GOT3 (cell line): ENCODE measurements at regions not wholly inside any gene's neighbourhood (a gene's known extent, or its start where the extent isn't known, plus 50 kb on each side); places are given as distances from the start of the nearest gene placed in this dataset.
"Not testable (repeated sequence)": the region's sequence is repeated elsewhere in the genome, so short reads cannot be mapped to it uniquely, and the experiment has no call there.

Experiments
- DNase-seq: peaks from one replicate; lab custom pipeline; 2025; ENCODE audit warnings: mixed read lengths; lab: John Stamatoyannopoulos, UW

DNA sequence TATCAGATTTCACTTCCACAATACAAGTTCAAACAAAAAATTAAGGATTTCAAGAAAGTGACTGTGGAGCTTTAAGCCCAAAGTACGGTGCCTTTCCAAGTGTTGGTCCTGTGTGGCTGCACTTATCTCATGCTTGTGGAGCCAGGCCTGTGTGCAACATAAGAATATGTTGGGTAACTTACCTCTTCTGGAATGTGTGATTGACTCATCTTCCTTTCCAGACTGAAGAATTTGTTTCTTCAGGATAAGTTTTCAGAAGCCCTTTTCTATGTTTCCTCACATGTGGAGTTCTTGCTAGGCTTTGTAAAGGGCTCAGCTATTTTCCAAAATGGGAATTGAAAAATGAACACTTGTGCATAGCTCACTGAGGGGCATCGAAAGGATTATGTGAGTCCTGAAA is 485.1 kb upstream of the PAPPA start:
- no peak for DNase-seq

DNA sequence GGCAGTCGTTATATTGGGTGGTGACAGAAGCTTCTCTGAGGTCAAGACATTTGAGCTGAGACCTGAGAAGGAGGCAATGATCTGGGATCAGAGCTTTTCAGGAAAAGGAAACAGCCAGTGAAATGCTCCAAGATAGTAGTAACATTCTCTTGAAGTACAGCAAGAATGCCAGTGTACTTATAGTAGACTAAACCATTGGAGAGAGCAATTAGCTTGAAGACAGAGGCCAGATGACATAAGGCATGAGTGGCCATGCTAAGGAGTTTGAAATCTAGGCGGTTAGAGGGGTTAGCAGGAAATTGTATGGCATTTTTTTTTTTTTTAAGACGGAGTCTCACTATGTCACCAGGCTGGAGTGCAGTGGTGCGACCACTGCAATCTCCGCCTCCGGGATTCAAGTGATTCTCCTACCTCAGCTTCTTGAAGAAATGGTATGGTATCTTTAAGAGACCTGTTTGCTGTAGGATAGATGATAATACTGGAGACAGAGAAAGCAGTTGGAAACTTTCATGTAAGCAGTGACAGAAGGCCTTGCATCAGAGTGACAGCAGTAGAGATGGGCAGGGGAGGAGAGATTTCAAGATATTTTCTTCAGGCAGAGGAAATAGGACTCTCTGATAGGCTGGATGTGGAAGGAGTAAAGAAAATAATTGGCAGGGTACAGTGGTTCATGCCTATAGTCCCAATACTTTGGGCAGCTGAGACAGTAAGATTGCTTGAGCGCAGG is 482.2 kb upstream of the PAPPA start:
- no peak for DNase-seq

DNA sequence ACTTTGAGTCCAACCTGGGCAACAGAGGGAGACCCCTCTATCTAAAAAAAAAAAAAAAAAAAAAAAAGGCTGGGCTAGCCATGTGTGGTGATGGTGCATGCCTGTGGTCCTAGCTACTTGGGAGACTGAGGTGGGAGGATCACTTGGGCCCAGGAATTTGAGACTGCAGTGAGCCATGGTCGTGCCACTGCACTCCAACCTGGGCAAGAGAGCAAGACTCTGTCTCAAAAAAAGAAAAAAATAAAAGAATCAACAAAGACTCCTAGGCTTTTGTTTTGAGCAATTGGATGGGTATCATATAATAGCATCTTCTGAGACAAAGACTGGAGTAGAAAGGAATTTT is 481.7 kb upstream of the PAPPA start:
- DNase-seq, result no peak

DNA sequence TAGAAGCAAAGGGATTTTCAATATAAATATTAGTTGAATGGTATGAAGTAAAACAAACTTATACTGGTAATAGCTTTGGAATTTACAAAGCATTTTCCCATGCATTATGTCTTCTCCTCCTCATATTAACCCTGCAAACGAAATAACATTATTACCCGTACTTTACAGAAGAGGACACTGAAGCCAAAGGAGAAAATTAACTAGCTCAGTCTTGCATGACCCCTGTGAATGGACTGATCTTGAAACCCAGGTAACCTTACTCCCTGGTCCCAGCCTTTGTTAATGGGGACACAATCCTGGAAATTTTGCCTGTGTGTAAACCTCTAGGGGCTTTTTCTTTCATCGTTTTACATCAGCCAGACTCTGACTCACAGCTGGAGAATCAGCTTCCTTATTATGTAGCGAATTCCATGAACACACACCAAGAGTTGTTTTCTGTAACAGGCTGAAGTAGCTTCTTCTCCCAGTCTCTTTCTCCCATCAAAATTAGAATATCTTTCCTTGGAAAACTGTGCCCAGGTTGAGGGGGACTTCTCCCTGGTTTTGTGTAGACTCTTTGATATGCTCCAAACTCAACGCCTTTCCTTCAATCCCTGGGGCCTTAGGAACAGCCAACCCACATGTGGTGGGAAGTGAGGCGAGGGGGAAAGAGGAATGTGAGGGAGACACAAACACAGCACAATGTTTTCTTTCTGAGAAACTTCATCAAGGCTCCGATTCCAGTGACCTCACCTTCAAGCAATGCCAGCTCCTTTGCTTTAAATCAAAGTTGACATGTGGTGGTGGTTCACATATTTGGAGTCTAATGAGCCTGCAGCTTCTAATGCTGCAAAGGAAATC is 480.9 kb upstream of the PAPPA start:
- DNase-seq, result no peak

DNA sequence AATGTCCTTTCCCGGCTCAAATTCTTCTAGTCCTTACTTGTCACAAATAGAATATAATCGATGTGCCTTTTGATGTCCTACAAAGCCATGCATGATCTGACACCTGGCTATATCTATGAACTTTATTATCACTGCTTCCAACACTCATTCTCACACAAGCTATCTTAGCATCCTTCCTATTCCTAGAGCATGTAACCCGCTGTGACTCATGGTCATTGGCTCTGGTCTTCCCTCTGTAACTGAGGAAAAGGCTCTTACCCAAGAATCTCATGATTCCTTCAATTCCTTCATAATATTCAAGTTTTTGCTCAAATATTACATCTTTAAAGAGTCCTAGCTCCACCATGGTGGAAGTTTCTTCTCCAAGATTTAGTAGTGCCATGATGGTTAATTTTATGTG is 480.0 kb upstream of the PAPPA start:
- no peak for DNase-seq

DNA sequence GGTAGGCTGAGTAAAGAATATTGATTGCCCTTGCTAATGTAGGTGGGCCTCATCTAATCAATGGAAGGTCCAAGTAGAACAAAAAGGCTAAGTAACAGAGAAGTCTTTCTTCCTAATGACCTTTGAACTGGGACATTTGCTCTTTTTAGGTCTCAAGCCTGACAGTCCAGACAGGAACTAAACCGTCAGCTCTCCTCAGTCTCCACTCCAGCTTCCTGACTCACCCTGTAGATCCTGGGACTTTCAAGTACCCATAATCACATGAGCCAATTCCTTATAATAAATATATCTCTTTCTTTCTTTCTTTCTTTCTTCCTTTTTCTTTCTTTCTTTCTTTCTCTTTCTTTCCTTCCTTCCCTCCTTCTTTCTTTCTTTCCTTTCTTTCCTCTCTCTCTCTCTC is 479.5 kb upstream of the PAPPA start:
- no peak for DNase-seq

DNA sequence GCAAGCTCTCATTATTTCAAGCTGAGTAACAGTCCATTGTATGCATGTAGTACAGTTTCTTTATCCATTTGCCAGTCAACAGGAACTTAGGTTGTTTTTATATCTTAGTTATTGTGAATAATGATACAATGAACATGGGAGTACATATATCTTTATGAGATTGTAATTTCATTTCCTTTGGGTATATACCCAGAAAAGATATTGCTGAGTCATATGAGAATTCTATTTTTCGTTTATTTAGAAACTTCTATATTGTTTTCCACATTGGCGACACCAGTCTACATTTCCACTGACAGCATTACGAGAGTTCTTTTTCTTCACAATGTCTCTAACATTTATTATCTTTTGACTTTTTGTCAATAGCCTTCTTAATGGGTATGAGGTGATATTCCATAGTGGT is 477.8 kb upstream of the PAPPA start:
- DNase-seq, result no peak

DNA sequence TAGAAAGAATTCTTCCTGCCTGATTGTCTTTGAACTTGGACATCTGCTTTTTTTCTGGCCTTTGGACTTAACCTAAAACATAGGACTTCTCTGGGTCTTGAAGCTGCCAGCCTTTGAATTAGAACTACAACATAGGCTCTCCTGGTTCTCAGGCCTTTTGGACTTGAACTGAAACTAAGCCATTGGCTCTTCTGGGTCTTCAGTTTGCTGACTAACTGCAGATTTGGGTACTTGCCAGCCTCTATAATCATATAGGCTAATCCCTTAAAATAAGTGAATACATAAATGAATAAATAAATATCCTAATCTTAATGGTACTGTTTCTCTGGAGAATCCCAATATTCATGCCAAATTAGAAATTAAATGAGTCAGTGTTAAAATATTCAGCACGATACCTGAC is 473.4 kb upstream of the PAPPA start:
- DNase-seq, result no peak

DNA sequence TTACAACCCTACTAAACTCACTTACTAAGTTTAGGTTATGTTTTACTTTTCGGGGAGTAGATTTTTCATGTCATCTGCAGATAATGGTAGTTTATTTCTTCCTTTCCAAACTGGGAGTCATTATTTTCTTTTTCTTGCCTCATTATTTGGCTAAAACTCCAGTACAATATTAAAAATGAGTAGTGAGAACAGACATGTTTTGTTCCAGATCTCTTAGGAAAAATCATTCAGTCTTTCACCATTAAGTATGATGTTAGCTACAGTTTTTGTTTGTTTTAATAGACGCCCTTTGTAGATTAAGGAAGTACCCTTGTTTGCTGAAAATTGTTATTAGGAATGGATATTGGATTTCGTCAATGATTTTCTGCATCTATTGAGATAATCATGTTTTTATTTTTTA is 472.0 kb upstream of the PAPPA start:
- no peak for DNase-seq

DNA sequence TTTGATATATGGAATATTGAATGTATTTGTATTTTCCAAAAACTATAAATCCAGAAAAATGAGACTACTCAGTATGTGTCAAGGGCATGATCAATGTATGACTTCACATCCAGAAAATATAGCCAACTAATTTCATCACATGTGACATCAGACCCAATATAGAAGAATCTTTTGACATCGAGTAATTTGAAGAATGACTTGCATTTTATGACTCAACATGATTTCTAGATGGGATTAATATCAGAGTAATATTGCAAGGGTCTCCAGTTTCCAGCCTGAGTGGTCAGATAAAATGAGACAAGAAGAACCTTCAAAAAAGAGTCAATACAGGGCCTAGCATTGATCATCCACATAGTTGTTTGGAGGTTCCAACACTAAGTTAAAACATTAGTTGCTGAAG is 467.5 kb upstream of the PAPPA start:
- no peak for DNase-seq

DNA sequence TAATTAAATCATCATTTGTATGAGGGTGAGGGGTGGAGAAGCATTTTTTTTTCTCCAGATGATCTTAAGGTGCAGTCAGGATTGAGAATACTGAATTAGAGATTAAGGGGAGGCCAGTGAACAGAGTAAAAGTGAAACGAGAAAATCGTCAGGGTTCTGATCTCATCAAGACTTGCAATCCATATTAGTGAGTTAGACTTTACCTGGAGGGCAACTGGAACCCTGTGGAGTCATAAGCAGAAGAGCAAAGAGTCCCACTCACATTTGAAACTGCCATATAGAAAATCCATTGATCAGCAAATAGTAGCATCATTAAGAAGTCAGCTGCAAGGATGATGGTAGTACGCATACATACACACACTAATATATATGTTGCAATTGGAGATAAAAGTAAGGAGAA is 466.2 kb upstream of the PAPPA start:
- no peak for DNase-seq

DNA sequence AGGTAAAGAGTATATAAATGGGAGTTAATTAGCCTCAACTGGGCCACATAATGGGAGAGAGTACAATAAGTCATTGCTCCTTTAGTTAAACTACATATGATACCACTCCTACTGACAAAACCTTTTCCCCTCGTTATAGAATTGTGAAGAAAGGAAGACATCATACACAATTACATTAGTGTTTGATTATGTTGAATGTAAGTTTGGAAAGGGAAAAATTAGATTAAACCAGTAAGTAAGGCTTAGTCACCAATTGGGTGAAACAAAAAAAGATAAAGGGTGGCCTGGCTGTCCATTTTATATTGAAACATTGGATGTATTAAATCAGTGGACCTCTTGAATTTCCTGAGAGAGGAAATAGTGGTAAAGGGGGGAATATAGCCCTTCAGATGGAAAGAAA is 464.3 kb upstream of the PAPPA start:
- no peak for DNase-seq

DNA sequence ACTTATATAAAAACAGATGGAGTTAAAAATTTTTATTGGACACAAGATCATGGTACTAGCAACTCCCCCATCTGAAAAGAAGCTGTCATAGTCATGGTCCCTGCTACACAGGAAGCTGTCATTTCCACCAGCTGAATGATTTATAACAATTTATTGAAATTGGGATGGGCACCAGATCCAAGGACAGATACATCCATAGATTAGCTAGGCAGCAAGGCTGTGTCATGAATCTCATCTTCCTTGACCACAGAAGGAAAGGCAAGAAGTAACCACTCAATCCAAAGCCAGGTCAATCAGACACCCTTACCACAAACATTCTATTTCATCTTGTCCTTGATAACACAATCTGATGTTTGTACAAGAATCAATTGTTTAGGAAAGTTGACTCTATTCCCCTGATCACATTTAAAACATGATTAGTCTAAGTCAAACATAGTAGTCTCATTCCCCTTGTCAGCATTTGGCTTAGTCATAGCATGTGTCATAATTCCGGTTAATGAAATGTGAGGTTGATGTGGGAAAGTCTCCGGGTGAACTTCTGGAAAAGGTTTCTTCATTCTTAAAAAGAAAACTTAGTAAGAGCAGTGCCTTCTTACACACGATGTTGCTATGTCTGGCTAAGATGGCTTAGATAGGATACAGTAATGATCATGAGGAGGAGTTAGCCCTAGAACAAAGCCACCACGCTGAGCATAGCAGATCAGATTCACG is 462.6 kb upstream of the PAPPA start:
- DNase-seq, result peak; percentile 3

DNA sequence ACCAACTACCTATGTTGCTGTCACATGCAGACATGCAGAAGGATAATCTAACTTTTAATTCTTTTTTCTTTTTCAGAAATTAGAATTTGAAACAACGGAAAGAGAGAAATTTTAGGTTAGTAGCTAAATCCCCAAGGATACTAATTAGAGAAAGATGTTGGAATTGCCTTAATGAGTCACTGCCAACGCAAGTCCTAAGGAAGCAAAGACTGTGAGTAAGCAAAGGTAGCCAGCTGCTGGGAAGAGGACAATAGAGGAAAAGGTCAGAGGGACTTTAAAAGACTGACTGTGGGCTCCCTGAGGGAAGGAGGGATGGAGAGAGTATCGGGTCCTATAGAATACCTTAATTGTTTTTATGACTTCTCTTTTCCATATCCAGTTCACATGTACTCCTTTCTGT is 461.9 kb upstream of the PAPPA start:
- DNase-seq, result no peak

DNA sequence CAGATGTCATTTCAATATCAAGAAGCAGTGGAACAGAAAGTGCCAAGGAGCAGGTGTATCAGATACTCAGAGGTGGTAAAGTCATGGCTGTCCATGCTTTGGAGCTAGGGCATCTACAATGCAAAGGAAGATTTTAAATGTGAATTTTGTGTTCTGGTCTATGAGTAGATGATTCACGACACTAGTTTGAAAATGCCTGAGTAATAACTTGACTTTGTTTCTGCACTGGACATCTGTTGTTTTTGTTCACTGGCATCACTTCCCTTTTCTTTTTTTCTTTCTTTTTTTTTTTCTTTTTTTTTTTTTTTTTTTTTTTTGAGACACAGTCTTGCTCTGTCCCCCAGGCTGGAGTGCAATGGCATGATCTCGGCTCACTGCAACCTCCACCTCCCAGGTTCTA is 460.7 kb upstream of the PAPPA start:
- not testable (repeated sequence) for DNase-seq

DNA sequence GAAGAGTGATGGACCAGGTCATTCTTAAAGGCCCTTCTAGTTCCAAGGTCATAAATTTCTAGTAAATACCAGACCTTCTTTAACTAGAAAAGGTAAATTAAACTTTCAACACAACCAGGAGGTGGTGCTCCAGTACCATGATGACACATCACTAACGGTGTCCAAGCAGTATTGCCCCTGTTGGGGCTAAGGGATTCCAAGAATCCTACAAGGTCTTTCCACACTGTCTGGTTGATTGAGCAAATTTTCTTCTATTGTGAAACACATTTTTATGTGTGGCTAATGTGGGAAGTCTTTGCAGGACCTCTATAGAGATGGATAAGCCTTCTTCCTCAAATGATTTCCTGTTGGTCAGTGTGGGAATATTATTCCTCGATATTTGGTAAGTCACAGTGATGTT is 459.6 kb upstream of the PAPPA start:
- no peak for DNase-seq

DNA sequence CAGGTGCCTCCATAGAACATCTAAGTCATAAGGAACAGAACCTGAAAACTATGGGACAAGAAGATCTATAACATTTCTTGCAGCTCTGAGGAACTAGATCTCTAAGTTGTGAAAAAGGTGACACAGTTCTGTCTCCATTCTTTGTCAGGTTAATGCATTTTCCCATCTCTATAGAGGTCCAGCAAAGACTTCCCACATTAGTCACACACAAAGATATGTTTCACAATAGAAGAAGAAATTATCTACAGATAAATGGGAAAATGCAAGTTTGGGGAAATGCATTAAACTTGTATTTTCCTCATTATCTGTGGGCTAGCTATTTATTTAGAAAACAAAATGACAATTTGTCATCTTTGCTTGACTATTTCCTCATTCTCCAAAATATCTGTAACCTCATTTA is 458.6 kb upstream of the PAPPA start:
- DNase-seq, result no peak

DNA sequence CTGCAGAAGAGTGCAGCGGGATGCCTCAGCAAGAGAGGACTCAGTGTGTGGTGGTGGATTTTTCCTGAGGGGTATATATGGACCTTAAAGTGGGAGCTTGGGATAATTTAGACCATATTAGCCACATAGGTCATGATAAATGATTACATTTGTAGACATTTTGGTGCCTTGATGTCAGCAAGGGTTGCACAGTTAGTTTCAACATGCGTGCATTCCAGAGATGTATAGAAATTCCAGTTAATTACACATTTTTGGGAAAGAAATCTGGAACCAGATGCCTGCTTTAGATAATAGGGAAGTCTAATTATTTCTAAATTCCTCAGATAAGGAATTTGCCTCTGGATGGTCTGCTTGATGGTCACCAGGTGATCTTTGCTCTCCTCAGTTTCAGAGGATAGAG is 440.6 kb upstream of the PAPPA start:
- DNase-seq, result no peak

DNA sequence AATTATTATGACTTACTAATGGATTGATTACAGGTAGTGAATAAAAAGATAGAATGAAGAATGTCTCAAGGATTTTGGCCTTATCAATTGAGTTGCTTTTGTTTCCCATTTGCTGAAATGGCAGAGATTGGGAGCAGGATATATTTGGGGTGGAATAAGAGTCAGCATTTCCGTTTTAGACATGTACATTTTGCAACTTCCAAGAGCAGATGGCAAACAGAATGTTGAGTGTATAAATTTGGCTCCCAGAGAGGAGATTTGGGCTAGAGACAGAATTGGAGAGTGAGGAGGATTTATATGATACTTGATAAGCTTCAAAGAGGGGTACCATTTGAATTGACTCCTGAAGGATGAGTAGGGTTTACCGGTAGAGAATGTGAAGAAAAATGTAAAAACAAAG is 437.9 kb upstream of the PAPPA start:
- DNase-seq, result no peak

DNA sequence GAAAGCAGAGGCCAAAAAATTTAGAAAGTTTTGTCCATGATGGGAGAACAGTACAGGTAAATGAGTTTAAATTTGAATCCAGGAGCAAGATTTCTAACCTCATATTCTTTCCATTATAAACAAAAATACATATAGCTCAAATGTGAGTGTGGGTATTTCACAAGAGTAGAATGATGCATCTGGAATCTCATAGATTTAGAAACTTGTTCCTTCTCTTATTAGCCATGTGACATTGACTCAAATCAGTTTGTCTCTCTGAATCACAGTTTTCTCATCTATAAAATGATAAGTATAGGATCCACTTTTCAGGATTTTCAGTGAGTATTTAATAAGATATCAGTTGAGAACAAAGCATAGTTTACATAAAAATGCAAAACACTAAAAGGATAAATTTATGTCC is 436.3 kb upstream of the PAPPA start:
- DNase-seq, result no peak

DNA sequence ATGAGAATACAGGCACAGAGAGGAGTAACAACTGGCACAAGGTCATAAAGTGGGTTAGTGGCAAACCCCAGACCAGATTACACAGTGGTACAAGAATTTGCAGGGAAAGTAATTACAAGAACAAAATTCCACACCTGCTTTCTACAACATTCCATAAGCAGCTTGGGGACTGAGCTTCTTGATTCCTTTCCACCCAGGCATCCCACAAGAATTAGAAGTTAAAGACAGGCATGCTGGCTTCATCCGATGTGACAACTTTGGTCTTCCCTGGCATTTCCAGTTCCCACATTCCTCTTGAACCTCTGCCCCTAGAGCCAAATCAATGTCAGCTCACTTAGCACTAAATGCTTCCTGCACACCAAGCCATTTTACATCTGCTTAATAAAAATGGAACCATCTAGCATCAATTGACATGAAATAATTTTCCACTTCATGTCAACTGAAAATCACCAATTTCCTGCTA is 435.8 kb upstream of the PAPPA start:
- DNase-seq, result no peak

DNA sequence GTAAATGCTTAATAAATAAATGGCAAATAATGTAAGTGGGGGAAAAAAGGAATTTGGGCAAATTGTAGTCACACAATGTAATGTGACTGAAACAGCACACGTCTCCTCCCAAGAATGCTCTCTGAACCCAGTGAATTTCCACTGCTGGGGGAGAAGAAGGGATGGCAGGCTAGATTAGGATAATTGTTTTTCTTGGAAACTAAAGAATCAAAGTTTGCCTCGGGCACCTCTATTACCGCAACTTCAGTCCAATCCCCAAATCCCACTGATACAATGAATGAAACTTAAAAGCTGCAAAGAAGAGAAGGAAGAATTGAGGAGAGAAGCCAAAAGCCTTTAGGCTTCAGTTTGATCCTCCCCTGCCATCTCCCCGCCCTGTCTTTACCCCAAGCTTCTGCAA is 423.2 kb upstream of the PAPPA start:
- DNase-seq, result no peak

DNA sequence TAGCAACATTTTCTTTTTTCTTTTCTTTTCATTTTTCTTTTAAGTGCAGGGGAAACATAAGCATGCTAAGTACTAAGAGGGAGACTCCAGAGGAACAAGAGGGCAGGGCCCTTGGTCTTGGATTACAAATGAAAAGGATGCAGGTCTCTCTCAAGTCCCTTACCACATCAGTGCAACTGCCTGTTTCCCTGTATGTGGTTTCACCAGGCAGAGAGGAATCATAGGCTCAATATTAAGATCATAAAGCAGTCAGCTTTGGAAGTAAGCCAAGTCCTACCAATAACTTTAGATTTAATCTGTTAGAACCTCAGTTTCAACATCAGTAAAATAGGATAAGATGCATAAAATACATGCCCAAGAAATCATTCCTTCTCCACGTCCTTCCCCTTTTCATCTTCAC is 422.7 kb upstream of the PAPPA start:
- no peak for DNase-seq
